Gastrocnemius medialis (tissue), 4 donors: ENCODE measurements at regions not wholly inside any gene's neighbourhood (a gene's known extent, or its start where the extent isn't known, plus 50 kb on each side); places are given as distances from the start of the nearest gene placed in this dataset.

ENCODE experiments used
- POLR2A ChIP-seq, 2 donors: fragments of 450-650 bp; IDR thresholded peaks; one replicate each; pipeline ENCODE4 v1.6.1; 2017; ENCODE audit warnings: antibody characterized with exemption in 2 of 2, mild to moderate bottlenecking in 2 of 2, moderate library complexity in 2 of 2
- TF ChIP-seq, protein P1 (sequence below), 5 experiments: fragments of 450-650 bp in 3 of 5; fragments of 200-600 bp in 2 of 5; sonication (generic) in 2 of 5; IDR thresholded peaks in 4 of 5; conservative IDR thresholded peaks in 1 of 5; 1 replicate in 4 of 5; 2 replicates in 1 of 5; pipeline ENCODE4 v1.5.1; 2016 to 2019; ENCODE audit warnings: antibody characterized with exemption in 5 of 5, mild to moderate bottlenecking in 3 of 5, moderate library complexity in 3 of 5

DNA sequence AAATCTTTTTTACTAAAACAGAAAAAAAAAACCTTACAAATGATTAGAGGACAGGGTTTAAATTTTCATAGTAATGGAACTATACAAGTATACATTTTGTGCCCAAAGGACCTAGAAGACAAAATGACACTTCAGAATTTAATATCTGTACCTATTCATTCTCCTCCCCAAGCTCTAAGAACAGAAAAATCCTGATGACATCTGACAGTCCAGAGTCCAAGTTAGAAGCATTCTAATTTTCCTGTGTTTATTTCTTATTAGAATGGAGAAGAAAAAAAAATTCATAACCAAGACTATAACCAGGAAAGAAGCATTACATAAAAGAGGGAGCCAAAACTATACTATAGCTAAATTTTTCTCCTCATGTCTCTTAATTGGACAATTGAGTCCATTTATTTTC, 138.9 kb upstream of the SLC13A1 start:
- TF ChIP-seq, protein P1, sequence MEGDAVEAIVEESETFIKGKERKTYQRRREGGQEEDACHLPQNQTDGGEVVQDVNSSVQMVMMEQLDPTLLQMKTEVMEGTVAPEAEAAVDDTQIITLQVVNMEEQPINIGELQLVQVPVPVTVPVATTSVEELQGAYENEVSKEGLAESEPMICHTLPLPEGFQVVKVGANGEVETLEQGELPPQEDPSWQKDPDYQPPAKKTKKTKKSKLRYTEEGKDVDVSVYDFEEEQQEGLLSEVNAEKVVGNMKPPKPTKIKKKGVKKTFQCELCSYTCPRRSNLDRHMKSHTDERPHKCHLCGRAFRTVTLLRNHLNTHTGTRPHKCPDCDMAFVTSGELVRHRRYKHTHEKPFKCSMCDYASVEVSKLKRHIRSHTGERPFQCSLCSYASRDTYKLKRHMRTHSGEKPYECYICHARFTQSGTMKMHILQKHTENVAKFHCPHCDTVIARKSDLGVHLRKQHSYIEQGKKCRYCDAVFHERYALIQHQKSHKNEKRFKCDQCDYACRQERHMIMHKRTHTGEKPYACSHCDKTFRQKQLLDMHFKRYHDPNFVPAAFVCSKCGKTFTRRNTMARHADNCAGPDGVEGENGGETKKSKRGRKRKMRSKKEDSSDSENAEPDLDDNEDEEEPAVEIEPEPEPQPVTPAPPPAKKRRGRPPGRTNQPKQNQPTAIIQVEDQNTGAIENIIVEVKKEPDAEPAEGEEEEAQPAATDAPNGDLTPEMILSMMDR (IDR thresholded peaks at IDR 0.05 in 4 of 5, conservative IDR thresholded peaks at IDR 0.05 in 1 of 5) = no peak
- no peak for TF ChIP-seq POLR2A (IDR thresholded peaks at IDR 0.05)
